Neural progenitor cell (in vitro differentiated cells): ENCODE measurements at regions not wholly inside any gene's neighbourhood (a gene's known extent, or its start where the extent isn't known, plus 50 kb on each side); places are given as distances from the start of the nearest gene placed in this dataset.
A peak's percentile ranks its signal among the peaks of the same experiment; 100 is the strongest.

Experiments
- DNase-seq: peaks from one replicate; pipeline ENCODE4 v3.0.0-alpha.2; 2016; ENCODE audit warnings: low spot score
- H2AFZ ChIP-seq: fragments of 200-600 bp; sonication (generic); replicated peaks from 2 replicates; pipeline ENCODE4 v1.6.1; 2016; ENCODE audit warnings: antibody characterized with exemption
- H3F3A ChIP-seq: fragments of 200-600 bp; sonication (generic); 2 replicates; pipeline ENCODE4 v1.6.1; 2016; ENCODE audit warnings: antibody characterized with exemption, low read depth
- H3K27ac ChIP-seq: fragments of 200-600 bp; sonication (generic); 2 replicates; pipeline ENCODE4 v1.5.1; 2016; ENCODE audit warnings: mild to moderate bottlenecking
- H3K27me3 ChIP-seq: fragments of 200-600 bp; sonication (generic); 2 replicates; pipeline ENCODE4 v1.6.1; 2016; ENCODE audit warnings: mild to moderate bottlenecking, moderate library complexity
- H3K36me3 ChIP-seq: fragments of 200-600 bp; sonication (generic); 2 replicates; pipeline ENCODE4 v1.5.1; 2016
- H3K4me1 ChIP-seq: fragments of 200-600 bp; sonication (generic); 2 replicates; pipeline ENCODE4 v1.6.1; 2016; ENCODE audit warnings: mixed run types
- H3K4me2 ChIP-seq: fragments of 200-600 bp; sonication (generic); 2 replicates; pipeline ENCODE4 v1.6.1; 2016
- H3K4me3 ChIP-seq: fragments of 200-600 bp; sonication (generic); 2 replicates; pipeline ENCODE4 v1.5.1; 2016
- H3K79me2 ChIP-seq: fragments of 200-600 bp; sonication (generic); 2 replicates; pipeline ENCODE4 v1.6.1; 2016; ENCODE audit warnings: low read depth
- H3K9ac ChIP-seq: fragments of 200-600 bp; sonication (generic); 2 replicates; pipeline ENCODE4 v1.6.1; 2016
- H3K9me3 ChIP-seq: fragments of 200-600 bp; sonication (generic); 2 replicates; pipeline ENCODE4 v1.5.1; 2016; ENCODE audit warnings: low read depth
- H4K20me1 ChIP-seq: fragments of 200-600 bp; sonication (generic); 2 replicates; pipeline ENCODE4 v1.6.1; 2016; ENCODE audit warnings: low read depth
- H3K27ac Mint-ChIP-seq: 3 replicates; pipeline ENCODE4 v1.8.0; 2021; ENCODE audit warnings: mixed read lengths
- H3K27me3 Mint-ChIP-seq: 2 replicates; pipeline ENCODE4 v1.8.0; 2022; ENCODE audit warnings: low read depth, mild to moderate bottlenecking, inconsistent platforms, moderate library complexity, mixed read lengths; ENCODE audit not compliant: insufficient read depth
- H3K36me3 Mint-ChIP-seq: 3 replicates; pipeline ENCODE4 v1.8.0; 2021; ENCODE audit warnings: mixed read lengths
- H3K4me1 Mint-ChIP-seq: 3 replicates; pipeline ENCODE4 v1.8.0; 2021; ENCODE audit warnings: mixed read lengths
- H3K4me3 Mint-ChIP-seq: 3 replicates; pipeline ENCODE4 v1.8.0; 2021; ENCODE audit warnings: mild to moderate bottlenecking, moderate library complexity, mixed read lengths
- H3K9me3 Mint-ChIP-seq: 3 replicates; pipeline ENCODE4 v1.8.0; 2020; ENCODE audit warnings: mixed read lengths
- EZH2 ChIP-seq: fragments of 200-600 bp; sonication (generic); IDR thresholded peaks from 2 replicates; pipeline ENCODE4 v1.6.1; 2017; ENCODE audit warnings: antibody characterized with exemption, mild to moderate bottlenecking, moderate library complexity
- EZH2phosphoT487 ChIP-seq: fragments of 200-600 bp; sonication (generic); IDR thresholded peaks from 2 replicates; pipeline ENCODE4 v1.6.1; 2017; ENCODE audit warnings: antibody characterized with exemption
- TF ChIP-seq, protein P1 (sequence below): fragments of 200-600 bp; sonication (generic); IDR thresholded peaks from 2 replicates; pipeline ENCODE4 v1.5.1; 2017; ENCODE audit warnings: antibody characterized with exemption, mild to moderate bottlenecking

DNA sequence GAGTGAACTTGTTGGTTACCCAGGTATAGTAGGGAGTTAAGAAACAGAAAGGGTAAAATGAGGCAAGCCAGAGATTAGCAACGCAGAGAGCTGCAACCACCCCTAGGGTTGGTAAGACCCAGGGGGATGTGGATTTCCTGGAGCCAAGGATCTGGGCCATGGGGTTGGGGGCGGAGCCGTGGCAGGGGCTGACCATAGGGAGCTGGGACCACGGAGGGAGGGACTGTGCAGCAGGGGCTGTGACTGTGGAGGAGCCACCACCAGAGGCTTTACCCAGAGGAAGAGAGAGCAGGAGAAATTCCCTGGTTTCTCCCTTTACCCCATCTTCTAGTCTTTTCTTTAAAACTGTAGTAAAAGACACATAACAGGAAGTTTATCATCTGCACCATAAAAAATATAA lies 58.6 kb upstream of the BAIAP2L1 start:
- H3F3A ChIP-seq: no peaks in the 10 kb centered on the region
- no peaks in the 10 kb centered on the region for H4K20me1 ChIP-seq
- H3K9ac ChIP-seq: no peak overlapping the region
- Mint-ChIP-seq H3K9me3 (no peaks in the 10 kb centered on the region), H3K27ac (peak overlapping the region; percentile 50), H3K4me1 (no peaks in the 10 kb centered on the region), H3K4me3 (no peak overlapping the region), H3K36me3 (no peaks in the 10 kb centered on the region), H3K27me3 (peaks cover 4% of the 10 kb centered on the region)
- no peaks in the 10 kb centered on the region for H3K79me2 ChIP-seq
- H3K27me3 ChIP-seq: no peaks in the 10 kb centered on the region
- H3K4me2 ChIP-seq: no peak overlapping the region
- no peak for DNase-seq
- no peak overlapping the region for H3K27ac ChIP-seq
- H3K4me1 ChIP-seq: no peaks in the 10 kb centered on the region
- TF ChIP-seq, protein P1, sequence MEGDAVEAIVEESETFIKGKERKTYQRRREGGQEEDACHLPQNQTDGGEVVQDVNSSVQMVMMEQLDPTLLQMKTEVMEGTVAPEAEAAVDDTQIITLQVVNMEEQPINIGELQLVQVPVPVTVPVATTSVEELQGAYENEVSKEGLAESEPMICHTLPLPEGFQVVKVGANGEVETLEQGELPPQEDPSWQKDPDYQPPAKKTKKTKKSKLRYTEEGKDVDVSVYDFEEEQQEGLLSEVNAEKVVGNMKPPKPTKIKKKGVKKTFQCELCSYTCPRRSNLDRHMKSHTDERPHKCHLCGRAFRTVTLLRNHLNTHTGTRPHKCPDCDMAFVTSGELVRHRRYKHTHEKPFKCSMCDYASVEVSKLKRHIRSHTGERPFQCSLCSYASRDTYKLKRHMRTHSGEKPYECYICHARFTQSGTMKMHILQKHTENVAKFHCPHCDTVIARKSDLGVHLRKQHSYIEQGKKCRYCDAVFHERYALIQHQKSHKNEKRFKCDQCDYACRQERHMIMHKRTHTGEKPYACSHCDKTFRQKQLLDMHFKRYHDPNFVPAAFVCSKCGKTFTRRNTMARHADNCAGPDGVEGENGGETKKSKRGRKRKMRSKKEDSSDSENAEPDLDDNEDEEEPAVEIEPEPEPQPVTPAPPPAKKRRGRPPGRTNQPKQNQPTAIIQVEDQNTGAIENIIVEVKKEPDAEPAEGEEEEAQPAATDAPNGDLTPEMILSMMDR: no peak
- TF ChIP-seq EZH2phosphoT487 (no peak), EZH2 (no peak)
- H3K4me3 ChIP-seq: no peak overlapping the region
- no peaks in the 10 kb centered on the region for H3K36me3 ChIP-seq
- H3K9me3 ChIP-seq: no peaks in the 10 kb centered on the region
- peak overlapping the region; percentile 40 for H2AFZ ChIP-seq

DNA sequence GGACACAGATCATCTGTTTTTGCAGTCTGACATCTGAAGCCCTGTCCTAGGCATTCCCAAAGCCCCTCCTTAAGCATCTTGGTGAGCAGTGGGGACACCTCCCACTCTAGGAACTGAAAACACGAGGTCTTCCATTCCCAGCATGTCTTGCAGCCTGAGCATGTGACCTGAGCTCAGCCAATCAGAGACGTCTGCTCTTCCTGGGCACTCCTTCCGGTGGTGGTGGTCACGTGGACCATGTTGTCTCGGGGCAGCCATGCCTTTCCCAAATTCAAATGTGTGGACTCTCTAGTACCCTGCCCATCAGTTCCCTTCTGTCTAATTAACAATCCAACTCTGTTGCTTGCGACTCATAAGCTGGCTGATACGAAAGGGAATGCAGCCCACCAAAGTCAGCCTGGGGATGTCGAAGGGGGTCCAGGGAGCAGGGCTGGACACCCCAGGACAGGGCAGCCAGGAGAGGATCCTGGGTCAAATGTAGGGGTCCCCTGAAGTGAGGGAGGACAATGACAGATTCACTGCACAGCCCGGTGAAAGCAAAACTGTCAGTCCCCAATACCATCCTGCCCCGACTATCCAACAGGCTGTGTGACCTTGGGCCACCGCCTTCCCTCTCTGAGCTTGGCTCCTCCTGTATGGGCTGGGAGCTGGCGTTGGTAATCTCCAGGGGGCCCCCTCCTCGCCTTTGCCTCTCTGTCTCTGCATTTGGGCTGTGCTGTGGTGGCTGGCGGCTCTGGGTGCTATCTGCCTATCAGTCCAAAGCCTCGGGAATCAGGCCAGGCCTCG lies 57.4 kb upstream of the BAIAP2L1 start:
- Histone ChIP-seq H3K79me2 (no peaks in the 10 kb centered on the region), H3K9me3 (no peaks in the 10 kb centered on the region), H2AFZ (no peak overlapping the region), H3K27me3 (no peaks in the 10 kb centered on the region), H3K36me3 (no peaks in the 10 kb centered on the region), H3K9ac (no peak overlapping the region), H3K4me2 (no peak overlapping the region), H3K4me1 (no peaks in the 10 kb centered on the region), H3K4me3 (no peak overlapping the region), H4K20me1 (no peaks in the 10 kb centered on the region), H3F3A (no peaks in the 10 kb centered on the region), H3K27ac (no peak overlapping the region)
- Mint-ChIP-seq H3K4me3 (no peak overlapping the region), H3K36me3 (no peaks in the 10 kb centered on the region), H3K4me1 (no peaks in the 10 kb centered on the region), H3K27me3 (peaks cover 5% of the 10 kb centered on the region), H3K27ac (no peak overlapping the region), H3K9me3 (peaks cover 5% of the 10 kb centered on the region)
- no peak for DNase-seq
- TF ChIP-seq, protein P1: no peak
- TF ChIP-seq EZH2phosphoT487: no peak
- TF ChIP-seq EZH2: no peak

DNA sequence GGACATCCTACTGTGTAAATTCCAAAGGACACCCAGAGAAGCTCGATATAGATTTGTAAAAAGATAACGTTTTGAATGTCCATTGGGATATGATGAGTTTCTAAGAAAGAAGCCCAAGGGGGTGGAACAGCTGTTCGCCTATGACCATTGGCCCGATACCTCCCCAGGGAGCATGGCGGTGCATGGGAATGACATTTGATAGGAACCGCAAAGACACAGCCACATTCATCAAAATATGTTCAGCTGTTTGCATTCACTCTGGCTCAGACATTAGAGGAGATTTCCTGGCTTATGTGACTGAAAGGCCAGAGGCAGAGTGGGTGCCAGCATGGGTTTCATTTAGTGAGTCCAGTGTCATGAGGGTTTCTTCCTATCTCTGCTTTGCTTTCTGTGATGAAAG lies 56.0 kb upstream of the BAIAP2L1 start:
- H3F3A ChIP-seq: no peaks in the 10 kb centered on the region
- H3K4me1 ChIP-seq: no peaks in the 10 kb centered on the region
- no peak overlapping the region for H3K4me3 ChIP-seq
- Mint-ChIP-seq H3K4me1 (no peaks in the 10 kb centered on the region), H3K27me3 (peaks cover 6% of the 10 kb centered on the region), H3K4me3 (no peak overlapping the region), H3K9me3 (peaks cover 14% of the 10 kb centered on the region), H3K36me3 (no peaks in the 10 kb centered on the region), H3K27ac (no peak overlapping the region)
- no peaks in the 10 kb centered on the region for H3K79me2 ChIP-seq
- TF ChIP-seq, protein P1: no peak
- TF ChIP-seq EZH2phosphoT487: no peak
- TF ChIP-seq EZH2: no peak
- no peaks in the 10 kb centered on the region for H3K9me3 ChIP-seq
- no peaks in the 10 kb centered on the region for H4K20me1 ChIP-seq
- H3K9ac ChIP-seq: no peak overlapping the region
- DNase-seq: no peak
- H3K27ac ChIP-seq: no peak overlapping the region
- no peaks in the 10 kb centered on the region for H3K36me3 ChIP-seq
- H2AFZ ChIP-seq: no peak overlapping the region
- H3K4me2 ChIP-seq: no peak overlapping the region
- H3K27me3 ChIP-seq: no peaks in the 10 kb centered on the region
